ENCODE measurements at regions not wholly inside any gene's neighbourhood (a gene's known extent, or its start where the extent isn't known, plus 50 kb on each side); places are given as distances from the start of the nearest gene placed in this dataset.

GRCh38 chr11:76721755-76722677 is 51.5 kb upstream of the LRRC32 start:
- TF ChIP-seq CTCF (IDR thresholded peaks at IDR 0.05; ENCODE audit: borderline replicate concordance), result peak; percentile 95
- peak overlapping the region; percentile 47 for H3K4me3 ChIP-seq
- H3K36me3 ChIP-seq, result no peaks in the 10 kb centered on the region
- no peak overlapping the region for H3K27ac ChIP-seq (replicated peaks)
- intact Hi-C loops (cut with micrococcal nuclease), result loop anchor here (10.0 kb wide), 1 partner anchor 193 kb away; no protein-coding TSS in a partner anchor
- H3K9me3 ChIP-seq (replicated peaks), result no peaks in the 10 kb centered on the region
- DNase-seq, result peak; percentile 88
- peaks cover 12% of the 10 kb centered on the region for H3K4me1 ChIP-seq
- H3K27me3 ChIP-seq (ENCODE audit: low read depth), result peaks cover 26% of the 10 kb centered on the region

GRCh38 chr11:76723142-76723541 is 52.6 kb upstream of the LRRC32 start:
- H3K4me3 ChIP-seq, result no peak overlapping the region
- H3K27ac ChIP-seq (replicated peaks), result no peak overlapping the region
- no peaks in the 10 kb centered on the region for H3K9me3 ChIP-seq (replicated peaks)
- no peak for DNase-seq
- TF ChIP-seq CTCF (IDR thresholded peaks at IDR 0.05; ENCODE audit: borderline replicate concordance), result no peak
- intact Hi-C loops (cut with micrococcal nuclease), result loop anchor here (10.0 kb wide), 1 partner anchor 192 kb away; no protein-coding TSS in a partner anchor
- peaks cover 12% of the 10 kb centered on the region for H3K4me1 ChIP-seq
- H3K36me3 ChIP-seq, result no peaks in the 10 kb centered on the region
- peaks cover 28% of the 10 kb centered on the region for H3K27me3 ChIP-seq (ENCODE audit: low read depth)

- no peak for DNase-seq
- Histone ChIP-seq H3K27me3 (ENCODE audit: low read depth) (peaks cover 32% of the 10 kb centered on the region), H3K27ac (replicated peaks) (no peak overlapping the region), H3K4me3 (no peak overlapping the region), H3K36me3 (no peaks in the 10 kb centered on the region), H3K9me3 (replicated peaks) (no peaks in the 10 kb centered on the region), H3K4me1 (peaks cover 12% of the 10 kb centered on the region)
- TF ChIP-seq CTCF (IDR thresholded peaks at IDR 0.05; ENCODE audit: borderline replicate concordance), result no peak
- intact Hi-C loops (cut with micrococcal nuclease), result loop anchor here (10.0 kb wide), 1 partner anchor 191 kb away; no protein-coding TSS in a partner anchor
Observed at GRCh38 chr11:76723548-76723947, 53.0 kb upstream of the LRRC32 start.

GRCh38 chr11:76724171-76724768 is 53.7 kb upstream of the LRRC32 start:
- no peaks in the 10 kb centered on the region for H3K9me3 ChIP-seq (replicated peaks)
- H3K27ac ChIP-seq (replicated peaks), result no peak overlapping the region
- intact Hi-C loops (cut with micrococcal nuclease), result loop anchor here (10.0 kb wide), 1 partner anchor 191 kb away; no protein-coding TSS in a partner anchor
- peaks cover 12% of the 10 kb centered on the region for H3K4me1 ChIP-seq
- DNase-seq, result no peak
- no peaks in the 10 kb centered on the region for H3K36me3 ChIP-seq
- no peak for TF ChIP-seq CTCF (IDR thresholded peaks at IDR 0.05; ENCODE audit: borderline replicate concordance)
- no peak overlapping the region for H3K4me3 ChIP-seq
- peaks cover 33% of the 10 kb centered on the region for H3K27me3 ChIP-seq (ENCODE audit: low read depth)

- Histone ChIP-seq H3K36me3 (no peaks in the 10 kb centered on the region), H3K4me1 (no peaks in the 10 kb centered on the region), H3K27me3 (ENCODE audit: low read depth) (peaks cover 36% of the 10 kb centered on the region), H3K9me3 (replicated peaks) (no peaks in the 10 kb centered on the region), H3K4me3 (no peak overlapping the region), H3K27ac (replicated peaks) (no peak overlapping the region)
- intact Hi-C loops (cut with micrococcal nuclease), result loop anchor here (10.0 kb wide), 1 partner anchor 187 kb away; no protein-coding TSS in a partner anchor
- no peak for DNase-seq
- TF ChIP-seq CTCF (IDR thresholded peaks at IDR 0.05; ENCODE audit: borderline replicate concordance), result no peak
Observed at GRCh38 chr11:76728227-76728626, 54.9 kb upstream of the TSKU start.
